ENCODE measurements at regions not wholly inside any gene's neighbourhood (a gene's known extent, or its start where the extent isn't known, plus 50 kb on each side); places are given as distances from the start of the nearest gene placed in this dataset.

DNA sequence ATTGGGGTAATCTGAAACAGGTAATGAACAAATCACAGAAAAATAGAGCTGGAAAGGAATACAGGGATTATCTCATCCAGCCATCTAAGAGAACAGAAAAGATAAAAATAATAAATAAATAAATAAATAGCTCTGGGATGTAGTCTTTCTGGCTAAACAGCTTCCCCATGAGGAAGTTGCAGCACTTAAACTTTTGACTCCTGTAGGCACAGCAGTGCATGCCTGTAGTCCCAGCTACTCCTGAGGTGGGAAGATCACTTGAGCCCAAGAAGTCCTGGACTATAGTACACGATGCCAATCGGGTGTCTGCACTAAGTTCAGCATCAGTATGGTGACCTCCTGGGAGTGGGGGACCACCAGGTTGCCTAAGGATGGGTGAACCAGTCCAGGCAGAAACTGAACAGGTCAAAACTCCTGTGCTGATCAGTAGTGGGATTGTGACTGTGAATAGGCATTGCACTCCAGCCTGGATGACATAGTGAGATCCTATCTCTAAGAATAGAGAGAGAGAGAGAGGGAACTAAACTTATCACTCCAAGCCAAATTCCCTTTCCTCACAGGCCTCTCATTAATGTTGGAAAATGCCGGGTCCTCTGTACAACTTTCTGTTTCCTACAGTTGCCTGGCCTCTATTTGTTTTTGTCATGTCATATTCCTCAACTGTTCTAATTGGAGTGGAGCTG, 61.7 kb upstream of the CDK13 start:
- no peak overlapping the region for H3K4me3 ChIP-seq (ENCODE audit: low read depth, low read length)
- TF ChIP-seq, protein P1, sequence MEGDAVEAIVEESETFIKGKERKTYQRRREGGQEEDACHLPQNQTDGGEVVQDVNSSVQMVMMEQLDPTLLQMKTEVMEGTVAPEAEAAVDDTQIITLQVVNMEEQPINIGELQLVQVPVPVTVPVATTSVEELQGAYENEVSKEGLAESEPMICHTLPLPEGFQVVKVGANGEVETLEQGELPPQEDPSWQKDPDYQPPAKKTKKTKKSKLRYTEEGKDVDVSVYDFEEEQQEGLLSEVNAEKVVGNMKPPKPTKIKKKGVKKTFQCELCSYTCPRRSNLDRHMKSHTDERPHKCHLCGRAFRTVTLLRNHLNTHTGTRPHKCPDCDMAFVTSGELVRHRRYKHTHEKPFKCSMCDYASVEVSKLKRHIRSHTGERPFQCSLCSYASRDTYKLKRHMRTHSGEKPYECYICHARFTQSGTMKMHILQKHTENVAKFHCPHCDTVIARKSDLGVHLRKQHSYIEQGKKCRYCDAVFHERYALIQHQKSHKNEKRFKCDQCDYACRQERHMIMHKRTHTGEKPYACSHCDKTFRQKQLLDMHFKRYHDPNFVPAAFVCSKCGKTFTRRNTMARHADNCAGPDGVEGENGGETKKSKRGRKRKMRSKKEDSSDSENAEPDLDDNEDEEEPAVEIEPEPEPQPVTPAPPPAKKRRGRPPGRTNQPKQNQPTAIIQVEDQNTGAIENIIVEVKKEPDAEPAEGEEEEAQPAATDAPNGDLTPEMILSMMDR (conservative IDR thresholded peaks at IDR 0.05; ENCODE audit: low read depth, low read length) = no peak
- DNase-seq (ENCODE audit: low read depth) = no peak

DNA sequence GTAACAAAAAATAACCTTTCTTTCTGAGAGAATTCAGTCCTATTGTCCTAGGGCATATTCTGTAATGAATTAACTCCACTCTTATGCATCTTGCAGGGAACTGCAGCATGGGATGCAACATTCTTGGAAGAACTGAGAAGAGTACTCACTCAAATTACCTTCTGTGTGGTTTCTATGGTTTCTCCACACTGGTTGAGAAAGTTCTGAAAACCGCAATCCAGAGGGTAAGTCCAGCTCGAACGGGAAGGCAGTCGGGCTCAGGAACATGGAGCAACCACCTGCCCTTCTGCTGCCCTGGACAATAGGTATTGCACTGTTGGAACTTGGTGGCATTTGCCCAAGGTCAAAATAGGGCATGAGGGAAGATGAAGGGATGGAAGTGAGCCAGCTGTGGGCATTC, 59.6 kb upstream of the CDK13 start:
- TF ChIP-seq, protein P1 (conservative IDR thresholded peaks at IDR 0.05; ENCODE audit: low read depth, low read length) = no peak
- no peak for DNase-seq (ENCODE audit: low read depth)
- no peak overlapping the region for H3K4me3 ChIP-seq (ENCODE audit: low read depth, low read length)

DNA sequence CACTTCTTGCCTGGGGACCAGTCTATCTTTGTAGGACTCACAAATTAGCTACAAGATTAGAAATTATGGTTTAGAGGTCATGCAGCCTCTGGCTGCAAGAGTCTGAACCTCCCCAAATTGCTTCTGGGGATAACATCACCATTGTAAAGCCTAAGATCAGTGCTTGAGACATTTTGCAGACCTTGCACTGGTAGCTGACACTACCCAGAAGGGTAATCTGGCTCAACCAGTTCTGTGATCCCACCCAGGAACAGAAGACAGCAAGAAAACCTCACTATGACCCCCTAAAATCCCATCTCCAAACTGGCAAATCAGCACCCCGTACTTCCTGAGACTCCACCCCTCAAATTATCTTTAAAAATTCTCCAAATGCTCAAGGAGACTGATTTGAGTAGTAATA, 58.2 kb upstream of the CDK13 start:
- H3K4me3 ChIP-seq (ENCODE audit: low read depth, low read length) = no peak overlapping the region
- TF ChIP-seq, protein P1 (conservative IDR thresholded peaks at IDR 0.05; ENCODE audit: low read depth, low read length) = no peak

DNA sequence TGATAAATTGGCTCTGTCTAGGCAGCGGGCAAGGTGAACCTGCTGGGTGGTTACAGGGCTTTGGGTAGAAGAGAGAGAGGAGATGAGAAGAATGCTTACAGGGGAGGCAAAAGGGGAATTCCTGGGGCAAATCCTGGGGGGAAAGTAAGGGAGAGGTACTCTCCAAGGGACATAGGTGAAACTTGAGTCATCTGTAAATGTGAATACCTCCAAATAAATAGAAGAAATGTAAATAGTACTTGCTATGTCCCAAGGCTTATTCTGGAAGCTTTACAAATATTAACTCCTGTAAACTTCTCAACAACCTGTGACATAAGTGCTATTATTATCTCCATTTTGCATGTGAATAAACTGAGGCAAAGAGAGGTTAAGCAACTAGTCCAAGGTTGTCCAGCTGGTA, 57.7 kb upstream of the CDK13 start:
- TF ChIP-seq, protein P1 (conservative IDR thresholded peaks at IDR 0.05; ENCODE audit: low read depth, low read length) = no peak
- no peak overlapping the region for H3K4me3 ChIP-seq (ENCODE audit: low read depth, low read length)
- DNase-seq (ENCODE audit: low read depth) = no peak

More for the DNA sequence above, 58.2 kb upstream of the CDK13 start:
- DNase-seq (ENCODE audit: low read depth) = no peak

DNA sequence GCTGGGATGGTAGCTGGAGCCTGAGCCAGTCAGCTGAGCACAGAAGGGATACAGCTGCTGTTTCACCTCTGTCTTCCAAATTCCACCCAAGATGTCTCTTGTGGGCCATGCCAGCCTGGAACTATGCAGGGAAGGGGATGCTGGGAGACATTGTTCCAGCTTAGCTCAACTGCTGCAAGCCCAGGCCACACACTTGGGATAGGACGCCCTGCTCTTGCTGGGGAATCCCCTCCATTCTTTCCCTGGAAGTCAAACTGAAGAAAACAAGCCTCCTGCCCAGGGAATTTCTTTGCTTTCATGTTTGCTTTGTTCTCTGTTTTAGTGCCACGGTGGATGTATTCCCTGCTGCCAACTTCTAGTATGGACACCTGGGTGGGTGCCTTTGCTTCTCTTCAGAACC, 55.2 kb upstream of the CDK13 start:
- DNase-seq (ENCODE audit: low read depth) = peak; percentile 13
- no peak overlapping the region for H3K4me3 ChIP-seq (ENCODE audit: low read depth, low read length)
- TF ChIP-seq, protein P1 (conservative IDR thresholded peaks at IDR 0.05; ENCODE audit: low read depth, low read length) = no peak

DNA sequence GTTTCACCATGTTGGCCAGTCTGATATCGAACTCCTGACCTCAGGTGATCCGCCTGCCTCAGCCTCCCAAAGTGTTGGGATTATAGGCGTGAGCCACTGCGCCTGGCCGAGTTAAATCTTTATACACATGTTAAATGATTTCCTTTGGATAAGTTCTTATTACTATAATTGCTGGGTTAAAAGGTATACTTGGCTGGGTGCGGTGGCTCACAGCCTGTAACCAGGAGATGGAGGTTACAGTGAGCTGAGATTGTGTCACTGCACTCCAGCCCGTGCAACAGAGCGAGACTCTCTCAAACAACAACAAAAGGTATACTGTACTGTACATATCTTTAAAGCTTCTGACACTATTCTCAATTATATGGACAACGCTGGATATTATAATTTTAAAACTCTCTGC, 53.2 kb upstream of the CDK13 start:
- no peak overlapping the region for H3K4me3 ChIP-seq (ENCODE audit: low read depth, low read length)
- DNase-seq (ENCODE audit: low read depth) = no peak
- TF ChIP-seq, protein P1 (conservative IDR thresholded peaks at IDR 0.05; ENCODE audit: low read depth, low read length) = no peak

DNA sequence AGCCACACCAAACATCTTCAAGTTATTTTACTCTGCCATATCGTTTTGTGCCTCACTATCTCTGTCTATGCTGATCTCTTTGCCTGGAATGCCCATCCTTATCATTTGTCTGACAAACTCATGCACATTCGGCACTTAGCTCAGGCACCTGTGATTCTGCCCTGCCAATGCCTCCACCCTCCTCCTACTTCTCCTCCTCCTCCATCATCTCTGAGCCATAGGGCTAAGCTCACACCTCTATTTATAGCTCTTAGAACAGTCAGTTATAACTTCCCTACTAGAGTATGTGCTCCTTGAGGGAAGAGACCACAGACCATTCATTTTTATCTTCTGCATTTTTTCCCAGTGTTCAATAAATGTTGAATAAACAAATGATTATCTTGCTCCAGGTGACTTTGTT, 51.2 kb upstream of the CDK13 start:
- DNase-seq (ENCODE audit: low read depth) = no peak

More for the DNA sequence above, 51.2 kb upstream of the CDK13 start:
- TF ChIP-seq, protein P1 (conservative IDR thresholded peaks at IDR 0.05; ENCODE audit: low read depth, low read length) = no peak
- H3K4me3 ChIP-seq (ENCODE audit: low read depth, low read length) = no peak overlapping the region
